ENCODE measurements at regions not wholly inside any gene's neighbourhood (a gene's known extent, or its start where the extent isn't known, plus 50 kb on each side); places are given as distances from the start of the nearest gene placed in this dataset.

DNA sequence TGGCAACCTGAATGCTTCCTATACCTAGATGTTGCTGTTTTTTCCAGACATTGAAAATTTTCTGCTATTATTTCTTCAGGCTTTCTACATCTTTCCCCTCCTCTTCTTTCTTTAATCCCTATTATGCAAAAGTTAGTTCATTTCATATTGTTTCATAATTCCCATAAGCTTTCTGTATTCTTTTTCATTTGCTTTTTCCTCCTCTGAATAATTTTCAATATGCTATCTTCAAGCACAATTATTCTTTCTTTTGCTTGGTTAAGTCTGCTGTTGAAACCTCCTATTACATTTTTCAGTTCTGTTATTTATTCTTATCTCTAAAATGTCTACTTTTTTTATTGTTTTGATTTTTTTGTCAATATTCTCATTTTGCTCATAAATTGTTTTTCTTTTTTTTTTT is 947.1 kb upstream of the MIR17HG start:
- Mint-ChIP-seq H3K4me1 (ENCODE audit: unreplicated experiment) (no peaks in the 10 kb centered on the region), H3K27ac (ENCODE audit: unreplicated experiment) (no peak overlapping the region), H3K27me3 (ENCODE audit: unreplicated experiment) (no peaks in the 10 kb centered on the region), H3K9me3 (ENCODE audit: unreplicated experiment) (no peaks in the 10 kb centered on the region), H3K36me3 (ENCODE audit: low read depth, unreplicated experiment) (no peaks in the 10 kb centered on the region), H3K4me3 (ENCODE audit: unreplicated experiment) (no peak overlapping the region)
- no peak for DNase-seq (ENCODE audit: low spot score)
- TF ChIP-seq, protein P1, sequence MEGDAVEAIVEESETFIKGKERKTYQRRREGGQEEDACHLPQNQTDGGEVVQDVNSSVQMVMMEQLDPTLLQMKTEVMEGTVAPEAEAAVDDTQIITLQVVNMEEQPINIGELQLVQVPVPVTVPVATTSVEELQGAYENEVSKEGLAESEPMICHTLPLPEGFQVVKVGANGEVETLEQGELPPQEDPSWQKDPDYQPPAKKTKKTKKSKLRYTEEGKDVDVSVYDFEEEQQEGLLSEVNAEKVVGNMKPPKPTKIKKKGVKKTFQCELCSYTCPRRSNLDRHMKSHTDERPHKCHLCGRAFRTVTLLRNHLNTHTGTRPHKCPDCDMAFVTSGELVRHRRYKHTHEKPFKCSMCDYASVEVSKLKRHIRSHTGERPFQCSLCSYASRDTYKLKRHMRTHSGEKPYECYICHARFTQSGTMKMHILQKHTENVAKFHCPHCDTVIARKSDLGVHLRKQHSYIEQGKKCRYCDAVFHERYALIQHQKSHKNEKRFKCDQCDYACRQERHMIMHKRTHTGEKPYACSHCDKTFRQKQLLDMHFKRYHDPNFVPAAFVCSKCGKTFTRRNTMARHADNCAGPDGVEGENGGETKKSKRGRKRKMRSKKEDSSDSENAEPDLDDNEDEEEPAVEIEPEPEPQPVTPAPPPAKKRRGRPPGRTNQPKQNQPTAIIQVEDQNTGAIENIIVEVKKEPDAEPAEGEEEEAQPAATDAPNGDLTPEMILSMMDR (IDR thresholded peaks at IDR 0.05; ENCODE audit: unreplicated experiment), result no peak

DNA sequence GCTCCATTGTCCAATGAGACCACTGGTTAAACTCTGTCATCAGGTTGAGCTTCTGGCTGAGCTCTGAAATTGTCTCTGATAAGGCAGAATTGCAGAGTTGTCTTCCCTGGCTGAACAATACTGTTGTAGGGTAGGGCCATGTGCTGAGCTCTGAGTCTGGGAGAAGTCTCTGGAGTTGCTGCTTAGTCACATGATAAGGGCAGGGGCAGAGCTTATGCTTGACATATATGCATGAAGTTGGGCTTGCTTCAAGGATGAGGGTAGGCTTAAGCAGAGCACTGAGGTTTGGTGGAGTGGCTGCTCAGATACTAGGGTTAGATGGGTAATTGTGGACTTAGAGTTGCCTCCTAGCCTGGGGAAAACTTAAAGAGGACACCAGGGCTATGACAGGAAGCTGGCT is 946.3 kb upstream of the MIR17HG start:
- H3K27me3 Mint-ChIP-seq (ENCODE audit: unreplicated experiment), result no peaks in the 10 kb centered on the region
- H3K27ac Mint-ChIP-seq (ENCODE audit: unreplicated experiment), result no peak overlapping the region
- TF ChIP-seq, protein P1 (IDR thresholded peaks at IDR 0.05; ENCODE audit: unreplicated experiment), result no peak
- DNase-seq (ENCODE audit: low spot score), result no peak
- no peaks in the 10 kb centered on the region for H3K36me3 Mint-ChIP-seq (ENCODE audit: low read depth, unreplicated experiment)
- no peaks in the 10 kb centered on the region for H3K4me1 Mint-ChIP-seq (ENCODE audit: unreplicated experiment)
- H3K4me3 Mint-ChIP-seq (ENCODE audit: unreplicated experiment), result no peak overlapping the region
- H3K9me3 Mint-ChIP-seq (ENCODE audit: unreplicated experiment), result no peaks in the 10 kb centered on the region

DNA sequence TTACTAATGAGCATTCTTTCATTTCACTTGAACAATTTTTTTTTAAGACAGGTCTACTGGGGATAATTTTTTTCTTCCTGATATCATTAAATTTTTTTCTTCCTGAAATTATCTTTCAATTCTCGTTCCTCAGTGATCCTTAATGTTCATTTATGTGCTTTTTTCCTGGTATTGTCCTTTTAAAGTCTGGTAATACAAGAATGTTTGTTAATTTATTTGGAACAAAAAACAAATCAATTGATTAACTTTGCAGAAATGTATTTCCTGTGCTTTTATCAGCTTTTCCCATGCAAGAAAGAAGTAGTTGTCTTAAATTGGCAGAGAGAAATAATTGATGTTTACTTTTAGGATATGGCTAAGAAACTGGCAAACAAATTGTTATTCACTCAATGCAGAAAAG is 945.4 kb upstream of the MIR17HG start:
- Mint-ChIP-seq H3K36me3 (ENCODE audit: low read depth, unreplicated experiment) (no peaks in the 10 kb centered on the region), H3K27ac (ENCODE audit: unreplicated experiment) (no peak overlapping the region), H3K27me3 (ENCODE audit: unreplicated experiment) (no peaks in the 10 kb centered on the region), H3K4me1 (ENCODE audit: unreplicated experiment) (no peaks in the 10 kb centered on the region), H3K4me3 (ENCODE audit: unreplicated experiment) (no peak overlapping the region), H3K9me3 (ENCODE audit: unreplicated experiment) (no peaks in the 10 kb centered on the region)
- no peak for DNase-seq (ENCODE audit: low spot score)
- TF ChIP-seq, protein P1 (IDR thresholded peaks at IDR 0.05; ENCODE audit: unreplicated experiment), result no peak

DNA sequence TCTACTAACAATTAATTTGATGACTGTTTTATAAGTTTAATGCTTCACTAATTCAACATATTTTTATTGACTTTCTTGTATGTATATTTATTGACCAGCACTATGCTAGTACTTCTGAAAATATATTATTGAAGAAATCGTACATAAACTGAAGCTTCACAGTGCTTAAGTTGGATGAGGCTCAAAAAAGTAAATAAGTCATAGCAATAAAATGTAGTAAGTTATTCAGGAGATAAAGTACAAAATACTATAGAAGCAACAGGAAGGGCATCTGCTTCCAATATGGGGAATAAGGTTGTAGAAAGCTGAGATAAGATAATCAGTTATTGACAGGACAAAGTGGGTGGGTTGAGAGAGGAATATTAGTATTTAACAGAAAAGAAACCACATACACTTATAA is 944.9 kb upstream of the MIR17HG start:
- Mint-ChIP-seq H3K4me1 (ENCODE audit: unreplicated experiment) (no peaks in the 10 kb centered on the region), H3K4me3 (ENCODE audit: unreplicated experiment) (no peak overlapping the region), H3K36me3 (ENCODE audit: low read depth, unreplicated experiment) (no peaks in the 10 kb centered on the region), H3K9me3 (ENCODE audit: unreplicated experiment) (no peaks in the 10 kb centered on the region), H3K27ac (ENCODE audit: unreplicated experiment) (no peak overlapping the region), H3K27me3 (ENCODE audit: unreplicated experiment) (no peaks in the 10 kb centered on the region)
- TF ChIP-seq, protein P1 (IDR thresholded peaks at IDR 0.05; ENCODE audit: unreplicated experiment), result no peak
- no peak for DNase-seq (ENCODE audit: low spot score)

DNA sequence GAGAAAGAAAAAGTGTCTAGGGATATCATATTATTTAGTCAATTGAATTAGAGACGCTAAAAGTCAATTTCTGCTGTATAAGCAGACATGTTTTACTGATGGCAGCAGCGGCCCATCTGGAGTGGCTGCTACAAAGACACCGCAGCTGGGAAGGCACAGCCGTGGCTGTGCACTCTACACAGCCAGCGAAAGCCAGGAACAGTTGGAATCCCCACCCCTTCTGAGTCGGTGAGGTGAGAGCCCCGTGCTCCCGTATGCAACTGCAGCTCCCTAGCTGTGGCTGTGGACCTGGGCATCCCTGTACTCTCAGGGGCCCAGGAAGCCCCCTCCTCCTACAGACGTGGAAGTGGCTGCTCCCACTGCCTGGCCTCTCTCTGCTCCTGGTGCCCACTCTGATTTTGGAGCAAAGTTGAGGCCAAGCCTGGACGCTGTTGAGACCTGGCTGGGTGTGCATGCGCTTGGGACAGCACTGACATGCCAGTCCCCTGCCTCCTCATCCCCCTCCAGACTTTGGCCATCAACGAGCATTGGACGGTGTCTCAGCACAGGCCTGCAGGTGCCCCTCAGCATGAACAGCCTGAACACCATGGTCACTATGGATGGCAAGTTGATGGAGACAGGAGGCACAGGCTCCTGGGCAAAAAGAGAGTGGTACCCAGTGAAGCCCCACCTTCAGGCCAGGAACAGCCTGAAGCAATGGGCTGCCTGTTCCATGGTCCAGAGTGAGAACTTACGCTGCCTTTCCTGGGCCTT is 944.0 kb upstream of the MIR17HG start:
- Mint-ChIP-seq H3K27me3 (ENCODE audit: unreplicated experiment) (no peaks in the 10 kb centered on the region), H3K9me3 (ENCODE audit: unreplicated experiment) (no peaks in the 10 kb centered on the region), H3K4me3 (ENCODE audit: unreplicated experiment) (no peak overlapping the region), H3K4me1 (ENCODE audit: unreplicated experiment) (no peaks in the 10 kb centered on the region), H3K27ac (ENCODE audit: unreplicated experiment) (no peak overlapping the region), H3K36me3 (ENCODE audit: low read depth, unreplicated experiment) (no peaks in the 10 kb centered on the region)
- TF ChIP-seq, protein P1 (IDR thresholded peaks at IDR 0.05; ENCODE audit: unreplicated experiment), result no peak
- no peak for DNase-seq (ENCODE audit: low spot score)
